ENCODE measurements at regions not wholly inside any gene's neighbourhood (a gene's known extent, or its start where the extent isn't known, plus 50 kb on each side); places are given as distances from the start of the nearest gene placed in this dataset.
"Not testable (repeated sequence)": the region's sequence is repeated elsewhere in the genome, so short reads cannot be mapped to it uniquely, and the experiment has no call there.

DNA sequence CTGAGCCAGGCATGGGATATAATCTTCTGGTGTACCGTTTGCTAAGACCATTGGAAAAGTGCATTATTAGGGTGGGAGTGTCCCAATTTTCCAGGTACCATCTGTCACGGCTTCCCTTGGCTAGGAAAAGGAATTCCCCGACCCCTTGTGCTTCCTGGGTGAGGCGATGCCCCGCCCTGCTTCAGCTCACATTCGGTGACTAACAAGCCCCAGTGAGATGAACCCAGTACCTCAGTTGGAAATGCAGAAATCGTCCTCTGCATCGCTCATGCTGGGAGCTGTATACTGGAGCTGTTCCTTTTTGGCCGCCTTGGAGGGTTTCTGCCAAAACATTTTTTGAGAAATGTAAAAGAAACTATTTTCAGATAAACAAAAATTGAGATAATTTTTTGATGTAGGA lies 53.6 kb upstream of the KCTD8 start:
- TF ChIP-seq, protein P1, sequence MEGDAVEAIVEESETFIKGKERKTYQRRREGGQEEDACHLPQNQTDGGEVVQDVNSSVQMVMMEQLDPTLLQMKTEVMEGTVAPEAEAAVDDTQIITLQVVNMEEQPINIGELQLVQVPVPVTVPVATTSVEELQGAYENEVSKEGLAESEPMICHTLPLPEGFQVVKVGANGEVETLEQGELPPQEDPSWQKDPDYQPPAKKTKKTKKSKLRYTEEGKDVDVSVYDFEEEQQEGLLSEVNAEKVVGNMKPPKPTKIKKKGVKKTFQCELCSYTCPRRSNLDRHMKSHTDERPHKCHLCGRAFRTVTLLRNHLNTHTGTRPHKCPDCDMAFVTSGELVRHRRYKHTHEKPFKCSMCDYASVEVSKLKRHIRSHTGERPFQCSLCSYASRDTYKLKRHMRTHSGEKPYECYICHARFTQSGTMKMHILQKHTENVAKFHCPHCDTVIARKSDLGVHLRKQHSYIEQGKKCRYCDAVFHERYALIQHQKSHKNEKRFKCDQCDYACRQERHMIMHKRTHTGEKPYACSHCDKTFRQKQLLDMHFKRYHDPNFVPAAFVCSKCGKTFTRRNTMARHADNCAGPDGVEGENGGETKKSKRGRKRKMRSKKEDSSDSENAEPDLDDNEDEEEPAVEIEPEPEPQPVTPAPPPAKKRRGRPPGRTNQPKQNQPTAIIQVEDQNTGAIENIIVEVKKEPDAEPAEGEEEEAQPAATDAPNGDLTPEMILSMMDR (IDR thresholded peaks at IDR 0.05 in 4 of 5, conservative IDR thresholded peaks at IDR 0.05 in 1 of 5), result not testable (repeated sequence)
- not testable (repeated sequence) for TF ChIP-seq POLR2A (IDR thresholded peaks at IDR 0.05)

All from gastrocnemius medialis (tissue), 4 donors.